Progenitor cell of endocrine pancreas (in vitro differentiated cells): ENCODE measurements at regions not wholly inside any gene's neighbourhood (a gene's known extent, or its start where the extent isn't known, plus 50 kb on each side); places are given as distances from the start of the nearest gene placed in this dataset.
A peak's percentile ranks its signal among the peaks of the same experiment; 100 is the strongest.

Experiments
- DNase-seq: peaks from one replicate; pipeline ENCODE4 v3.0.0; 2021; ENCODE audit warnings: low spot score; ENCODE audit not compliant: unreplicated experiment
- H3K27ac Mint-ChIP-seq: 2 replicates; pipeline ENCODE4 v1.8.0; 2021; ENCODE audit warnings: mild to moderate bottlenecking, moderate library complexity, mixed read lengths
- H3K27me3 Mint-ChIP-seq: 2 replicates; pipeline ENCODE4 v1.8.0; 2021; ENCODE audit warnings: mixed read lengths
- H3K36me3 Mint-ChIP-seq: 2 replicates; pipeline ENCODE4 v1.8.0; 2022; ENCODE audit warnings: mixed read lengths; ENCODE audit not compliant: insufficient read depth
- H3K4me1 Mint-ChIP-seq: 2 replicates; pipeline ENCODE4 v1.8.0; 2021; ENCODE audit warnings: low read depth, mixed read lengths
- H3K4me3 Mint-ChIP-seq: 2 replicates; pipeline ENCODE4 v1.8.0; 2021; ENCODE audit warnings: low read depth, mild to moderate bottlenecking, moderate library complexity, mixed read lengths
- H3K9me3 Mint-ChIP-seq: 2 replicates; pipeline ENCODE4 v1.8.0; 2021; ENCODE audit warnings: low read depth, mixed read lengths
- TF ChIP-seq, protein P1 (sequence below): fragments of 200-600 bp; sonication (generic); IDR thresholded peaks from one replicate; pipeline ENCODE4 v1.5.0; 2021; ENCODE audit warnings: antibody characterized with exemption, mild to moderate bottlenecking; ENCODE audit not compliant: unreplicated experiment

DNA sequence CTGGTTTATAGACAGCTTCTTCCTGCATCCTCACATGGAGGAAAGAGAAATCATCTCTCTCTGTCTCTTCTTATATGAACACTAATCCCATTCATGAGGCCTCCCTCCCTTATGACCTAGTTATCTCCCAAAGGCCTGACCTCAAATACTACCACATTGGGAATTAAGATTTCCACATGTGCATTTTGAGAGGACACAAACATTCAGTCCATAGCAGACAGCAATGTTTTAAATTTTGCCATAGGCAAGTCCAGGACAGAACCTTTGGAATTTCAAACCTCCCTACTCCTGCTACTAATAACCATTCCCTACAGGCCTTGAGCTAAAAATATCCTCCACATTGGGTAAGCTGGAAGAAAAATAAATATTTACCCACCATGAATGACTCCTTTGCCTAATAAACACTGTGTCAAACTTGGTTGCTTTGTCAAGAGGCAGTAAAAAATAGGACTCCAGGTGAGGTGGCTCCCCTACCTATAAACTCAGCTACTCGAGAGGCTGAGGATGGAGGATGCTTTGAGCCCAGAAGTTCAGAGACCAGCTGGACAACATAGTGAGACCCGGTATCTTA lies 113.7 kb downstream of the ZNF281 start:
- H3K4me1 Mint-ChIP-seq: peaks cover 13% of the 10 kb centered on the region
- peak overlapping the region; percentile 60 for H3K27ac Mint-ChIP-seq
- peaks cover 13% of the 10 kb centered on the region for H3K27me3 Mint-ChIP-seq
- no peak overlapping the region for H3K4me3 Mint-ChIP-seq
- no peak for DNase-seq
- H3K36me3 Mint-ChIP-seq: no peaks in the 10 kb centered on the region
- no peaks in the 10 kb centered on the region for H3K9me3 Mint-ChIP-seq
- TF ChIP-seq, protein P1, sequence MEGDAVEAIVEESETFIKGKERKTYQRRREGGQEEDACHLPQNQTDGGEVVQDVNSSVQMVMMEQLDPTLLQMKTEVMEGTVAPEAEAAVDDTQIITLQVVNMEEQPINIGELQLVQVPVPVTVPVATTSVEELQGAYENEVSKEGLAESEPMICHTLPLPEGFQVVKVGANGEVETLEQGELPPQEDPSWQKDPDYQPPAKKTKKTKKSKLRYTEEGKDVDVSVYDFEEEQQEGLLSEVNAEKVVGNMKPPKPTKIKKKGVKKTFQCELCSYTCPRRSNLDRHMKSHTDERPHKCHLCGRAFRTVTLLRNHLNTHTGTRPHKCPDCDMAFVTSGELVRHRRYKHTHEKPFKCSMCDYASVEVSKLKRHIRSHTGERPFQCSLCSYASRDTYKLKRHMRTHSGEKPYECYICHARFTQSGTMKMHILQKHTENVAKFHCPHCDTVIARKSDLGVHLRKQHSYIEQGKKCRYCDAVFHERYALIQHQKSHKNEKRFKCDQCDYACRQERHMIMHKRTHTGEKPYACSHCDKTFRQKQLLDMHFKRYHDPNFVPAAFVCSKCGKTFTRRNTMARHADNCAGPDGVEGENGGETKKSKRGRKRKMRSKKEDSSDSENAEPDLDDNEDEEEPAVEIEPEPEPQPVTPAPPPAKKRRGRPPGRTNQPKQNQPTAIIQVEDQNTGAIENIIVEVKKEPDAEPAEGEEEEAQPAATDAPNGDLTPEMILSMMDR: no peak

DNA sequence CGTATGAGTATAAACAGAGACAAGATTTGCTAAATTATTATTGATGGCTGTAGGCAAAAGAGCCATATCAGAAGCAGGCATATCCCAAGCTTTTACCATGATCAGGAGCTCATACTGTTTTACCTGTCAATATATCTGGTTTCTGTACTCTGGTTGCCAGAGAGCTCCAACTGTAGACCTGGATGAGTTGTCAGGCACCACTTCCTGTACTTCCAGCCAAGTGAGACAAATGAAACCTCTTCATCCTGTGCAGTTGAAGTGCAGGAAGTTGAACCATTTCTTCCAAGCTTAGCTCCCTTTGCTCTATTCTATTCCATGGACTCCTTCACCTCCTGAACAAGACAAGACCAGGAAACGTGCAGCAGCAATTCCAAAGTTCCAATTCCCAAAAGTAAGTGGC lies 115.6 kb downstream of the ZNF281 start:
- peaks cover 16% of the 10 kb centered on the region for H3K4me1 Mint-ChIP-seq
- TF ChIP-seq, protein P1: no peak
- H3K27ac Mint-ChIP-seq: no peak overlapping the region
- H3K36me3 Mint-ChIP-seq: no peaks in the 10 kb centered on the region
- H3K4me3 Mint-ChIP-seq: no peak overlapping the region
- no peaks in the 10 kb centered on the region for H3K9me3 Mint-ChIP-seq
- no peak for DNase-seq
- no peaks in the 10 kb centered on the region for H3K27me3 Mint-ChIP-seq

- no peaks in the 10 kb centered on the region for H3K27me3 Mint-ChIP-seq
- H3K27ac Mint-ChIP-seq: no peak overlapping the region
These were observed 117.1 kb downstream of the ZNF281 start for GRCh38 chr1:200292699-200293098.

GRCh38 chr1:200291106-200291505 lies 118.7 kb downstream of the ZNF281 start:
- Mint-ChIP-seq H3K4me3 (no peak overlapping the region), H3K4me1 (peaks cover 12% of the 10 kb centered on the region), H3K9me3 (no peaks in the 10 kb centered on the region), H3K27ac (no peak overlapping the region), H3K36me3 (no peaks in the 10 kb centered on the region), H3K27me3 (no peaks in the 10 kb centered on the region)
- TF ChIP-seq, protein P1: no peak
- DNase-seq: no peak

More at GRCh38 chr1:200292699-200293098, 117.1 kb downstream of the ZNF281 start:
- Mint-ChIP-seq H3K9me3 (no peaks in the 10 kb centered on the region), H3K4me3 (no peak overlapping the region), H3K36me3 (no peaks in the 10 kb centered on the region), H3K4me1 (peaks cover 16% of the 10 kb centered on the region)
- TF ChIP-seq, protein P1: no peak
- no peak for DNase-seq

DNA sequence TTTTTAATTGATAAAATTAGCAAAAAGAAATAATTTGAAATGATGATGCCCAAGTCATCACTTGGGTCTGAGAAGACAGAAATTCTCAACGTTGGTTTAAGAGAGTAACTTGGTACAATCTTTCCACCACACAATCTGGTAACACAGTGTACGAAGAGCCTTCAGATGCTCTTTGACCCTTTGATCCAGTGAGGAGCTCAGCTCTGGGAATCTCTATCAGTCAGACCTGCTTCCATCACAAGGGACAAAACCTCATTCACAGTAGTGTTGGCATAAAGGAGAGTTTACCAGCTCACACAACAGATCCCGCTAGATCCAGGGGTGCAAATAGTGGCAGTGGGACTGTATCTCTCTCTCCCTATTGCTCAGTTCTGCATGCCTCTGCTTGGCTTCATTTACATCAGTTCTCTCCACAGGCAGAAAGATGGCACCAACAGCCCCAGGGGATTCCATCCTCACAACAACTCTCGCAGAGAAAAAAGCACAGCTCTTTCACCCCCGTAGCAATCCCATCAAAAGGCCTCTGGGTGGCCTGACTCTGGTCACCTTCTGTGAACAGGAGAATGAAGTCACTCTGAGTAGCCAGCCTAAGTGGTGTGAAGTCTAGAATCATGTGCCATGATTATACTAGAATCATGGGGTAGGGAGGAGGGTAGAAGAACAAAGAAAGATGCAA lies 119.7 kb downstream of the ZNF281 start:
- no peaks in the 10 kb centered on the region for H3K36me3 Mint-ChIP-seq
- H3K4me1 Mint-ChIP-seq: peaks cover 10% of the 10 kb centered on the region
- H3K4me3 Mint-ChIP-seq: no peak overlapping the region
- no peaks in the 10 kb centered on the region for H3K9me3 Mint-ChIP-seq
- TF ChIP-seq, protein P1: peak; percentile 35
- no peak for DNase-seq
- no peaks in the 10 kb centered on the region for H3K27me3 Mint-ChIP-seq
- H3K27ac Mint-ChIP-seq: no peak overlapping the region
